ENCODE measurements at regions not wholly inside any gene's neighbourhood (a gene's known extent, or its start where the extent isn't known, plus 50 kb on each side); places are given as distances from the start of the nearest gene placed in this dataset.

GRCh38 chr13:54912367-54912766 lies 1883.8 kb downstream of the OLFM4 start:
- peaks cover 3% of the 10 kb centered on the region for H3K36me3 Mint-ChIP-seq (ENCODE audit: insufficient read depth)
- no peak for TF ChIP-seq CTCF (IDR thresholded peaks at IDR 0.05; ENCODE audit: unreplicated experiment)
- H3K4me1 Mint-ChIP-seq (ENCODE audit: low read depth): no peaks in the 10 kb centered on the region
- H3K27me3 Mint-ChIP-seq: no peaks in the 10 kb centered on the region
- peaks cover 16% of the 10 kb centered on the region for H3K9me3 Mint-ChIP-seq (ENCODE audit: low read depth)
- H3K4me3 Mint-ChIP-seq (ENCODE audit: low read depth): no peak overlapping the region
- no peak for DNase-seq (ENCODE audit: low spot score, unreplicated experiment)
- H3K27ac Mint-ChIP-seq: no peak overlapping the region

GRCh38 chr13:54913668-54914067 lies 1885.1 kb downstream of the OLFM4 start:
- H3K9me3 Mint-ChIP-seq (ENCODE audit: low read depth): peaks cover 16% of the 10 kb centered on the region
- DNase-seq (ENCODE audit: low spot score, unreplicated experiment): no peak
- no peaks in the 10 kb centered on the region for H3K27me3 Mint-ChIP-seq
- no peaks in the 10 kb centered on the region for H3K4me1 Mint-ChIP-seq (ENCODE audit: low read depth)
- peaks cover 3% of the 10 kb centered on the region for H3K36me3 Mint-ChIP-seq (ENCODE audit: insufficient read depth)
- no peak for TF ChIP-seq CTCF (IDR thresholded peaks at IDR 0.05; ENCODE audit: unreplicated experiment)
- H3K27ac Mint-ChIP-seq: no peak overlapping the region
- no peak overlapping the region for H3K4me3 Mint-ChIP-seq (ENCODE audit: low read depth)

- Mint-ChIP-seq H3K27ac (no peak overlapping the region), H3K4me1 (ENCODE audit: low read depth) (no peaks in the 10 kb centered on the region), H3K9me3 (ENCODE audit: low read depth) (peaks cover 4% of the 10 kb centered on the region), H3K27me3 (no peaks in the 10 kb centered on the region), H3K4me3 (ENCODE audit: low read depth) (no peak overlapping the region), H3K36me3 (ENCODE audit: insufficient read depth) (no peaks in the 10 kb centered on the region)
- DNase-seq (ENCODE audit: low spot score, unreplicated experiment): no peak
- no peak for TF ChIP-seq CTCF (IDR thresholded peaks at IDR 0.05; ENCODE audit: unreplicated experiment)
These were observed 1898.9 kb downstream of the OLFM4 start for GRCh38 chr13:54927538-54927937.

- Mint-ChIP-seq H3K36me3 (ENCODE audit: insufficient read depth) (no peaks in the 10 kb centered on the region), H3K27me3 (no peaks in the 10 kb centered on the region), H3K9me3 (ENCODE audit: low read depth) (peaks cover 4% of the 10 kb centered on the region), H3K27ac (no peak overlapping the region), H3K4me1 (ENCODE audit: low read depth) (no peaks in the 10 kb centered on the region), H3K4me3 (ENCODE audit: low read depth) (no peak overlapping the region)
- no peak for TF ChIP-seq CTCF (IDR thresholded peaks at IDR 0.05; ENCODE audit: unreplicated experiment)
- no peak for DNase-seq (ENCODE audit: low spot score, unreplicated experiment)
These were observed 1899.5 kb downstream of the OLFM4 start for GRCh38 chr13:54928071-54928470.

- Mint-ChIP-seq H3K4me1 (ENCODE audit: low read depth) (no peaks in the 10 kb centered on the region), H3K9me3 (ENCODE audit: low read depth) (peaks cover 6% of the 10 kb centered on the region), H3K4me3 (ENCODE audit: low read depth) (no peak overlapping the region), H3K27ac (no peak overlapping the region), H3K36me3 (ENCODE audit: insufficient read depth) (no peaks in the 10 kb centered on the region), H3K27me3 (no peaks in the 10 kb centered on the region)
- no peak for TF ChIP-seq CTCF (IDR thresholded peaks at IDR 0.05; ENCODE audit: unreplicated experiment)
- DNase-seq (ENCODE audit: low spot score, unreplicated experiment): no peak
These were observed 1905.5 kb downstream of the OLFM4 start for GRCh38 chr13:54934121-54934520.
